H9 (cell line): ENCODE measurements at regions not wholly inside any gene's neighbourhood (a gene's known extent, or its start where the extent isn't known, plus 50 kb on each side); places are given as distances from the start of the nearest gene placed in this dataset.

Experiments used
- DNase-seq: peaks from one replicate; pipeline ENCODE4 v3.0.0-alpha.2; 2017
- H2AFZ ChIP-seq: one replicate; pipeline ENCODE4 v1.6.1; 2013; ENCODE audit warnings: mild to moderate bottlenecking, low read length, control low read depth, moderate library complexity
- H2AK5ac ChIP-seq: 2 replicates; pipeline ENCODE4 v1.6.1; 2013; ENCODE audit warnings: low read length, control low read depth, mixed read lengths; ENCODE audit not compliant: insufficient read length
- H2BK120ac ChIP-seq: one replicate; pipeline ENCODE4 v1.6.1; 2013; ENCODE audit warnings: low read depth, mild to moderate bottlenecking, low read length, control low read depth, inconsistent platforms; ENCODE audit not compliant: poor library complexity, severe bottlenecking
- H2BK12ac ChIP-seq: 2 replicates; pipeline ENCODE4 v1.6.1; 2013; ENCODE audit warnings: low read length, control low read depth, mixed read lengths, low read depth; ENCODE audit not compliant: insufficient read length
- H2BK15ac ChIP-seq: 2 replicates; pipeline ENCODE4 v1.6.1; 2013; ENCODE audit warnings: low read depth, low read length, control low read depth
- H2BK20ac ChIP-seq: one replicate; pipeline ENCODE4 v1.6.1; 2013; ENCODE audit warnings: low read depth, mild to moderate bottlenecking, low read length, control low read depth, inconsistent platforms; ENCODE audit not compliant: poor library complexity, severe bottlenecking
- H2BK5ac ChIP-seq: 2 replicates; pipeline ENCODE4 v1.6.1; 2013; ENCODE audit warnings: low read length, control low read depth, mixed read lengths; ENCODE audit not compliant: insufficient read length
- H3K14ac ChIP-seq: 2 replicates; pipeline ENCODE4 v1.6.1; 2013; ENCODE audit warnings: low read length, control low read depth; ENCODE audit not compliant: insufficient read depth
- H3K18ac ChIP-seq: 2 replicates; pipeline ENCODE4 v1.6.1; 2013; ENCODE audit warnings: low read depth, mild to moderate bottlenecking, mixed read lengths, low read length, control low read depth; ENCODE audit not compliant: insufficient read length
- H3K23ac ChIP-seq: 2 replicates; pipeline ENCODE4 v1.6.1; 2013; ENCODE audit warnings: low read length, control low read depth, mixed read lengths, low read depth; ENCODE audit not compliant: insufficient read length
- H3K23me2 ChIP-seq: 2 replicates; pipeline ENCODE4 v1.6.1; 2013; ENCODE audit warnings: low read depth, mild to moderate bottlenecking, mixed read lengths, low read length, control low read depth; ENCODE audit not compliant: insufficient read length, poor library complexity, severe bottlenecking
- H3K27ac ChIP-seq: 2 replicates; pipeline ENCODE4 v1.5.1; 2013; ENCODE audit warnings: low read length, control low read depth, mixed read lengths, low read depth; ENCODE audit not compliant: insufficient read length
- H3K27me3 ChIP-seq: 2 replicates; pipeline ENCODE4 v1.6.1; 2013; ENCODE audit warnings: low read length, control low read depth, inconsistent platforms; ENCODE audit not compliant: insufficient read depth
- H3K4ac ChIP-seq: 2 replicates; pipeline ENCODE4 v1.6.1; 2013; ENCODE audit warnings: low read depth, mild to moderate bottlenecking, control low read depth, inconsistent platforms, low read length, moderate library complexity
- H3K4me1 ChIP-seq: 2 replicates; pipeline ENCODE4 v1.6.1; 2013; ENCODE audit warnings: low read length, control low read depth, inconsistent platforms; ENCODE audit not compliant: insufficient read depth
- H3K4me2 ChIP-seq: 2 replicates; pipeline ENCODE4 v1.6.1; 2013; ENCODE audit warnings: low read length, control low read depth, mixed read lengths; ENCODE audit not compliant: insufficient read length, insufficient read depth
- H3K56ac ChIP-seq: 2 replicates; pipeline ENCODE4 v1.6.1; 2013; ENCODE audit warnings: low read depth, mild to moderate bottlenecking, mixed read lengths, low read length, control low read depth; ENCODE audit not compliant: insufficient read length
- H3K79me1 ChIP-seq: 2 replicates; pipeline ENCODE4 v1.6.1; 2013; ENCODE audit warnings: low read depth, mild to moderate bottlenecking, moderate library complexity, low read length, control low read depth, inconsistent platforms; ENCODE audit not compliant: insufficient read depth, poor library complexity, severe bottlenecking
- H3K79me2 ChIP-seq: 2 replicates; pipeline ENCODE4 v1.6.1; 2013; ENCODE audit warnings: low read length, control low read depth, inconsistent platforms; ENCODE audit not compliant: insufficient read depth
- H3K9ac ChIP-seq: 2 replicates; pipeline ENCODE4 v1.6.1; 2013; ENCODE audit warnings: low read length, control low read depth, mixed read lengths; ENCODE audit not compliant: insufficient read length; ENCODE audit errors: extremely low read depth
- H3K9me3 ChIP-seq: one replicate; pipeline ENCODE4 v1.6.1; 2013; ENCODE audit warnings: low read depth, low read length, inconsistent platforms; ENCODE audit not compliant: control insufficient read depth
- H3T11ph ChIP-seq: one replicate; pipeline ENCODE4 v1.6.1; 2013; ENCODE audit warnings: mild to moderate bottlenecking, low read length, control low read depth, inconsistent platforms
- H4K20me1 ChIP-seq: one replicate; pipeline ENCODE4 v1.6.1; 2013; ENCODE audit not compliant: control insufficient read depth, insufficient read length, insufficient read depth
- H4K5ac ChIP-seq: 2 replicates; pipeline ENCODE4 v1.6.1; 2013; ENCODE audit warnings: low read depth, mild to moderate bottlenecking, mixed read lengths, low read length, control low read depth; ENCODE audit not compliant: insufficient read length
- H4K8ac ChIP-seq: replicated peaks from 2 replicates; pipeline ENCODE4 v1.6.1; 2013; ENCODE audit warnings: low read length, control low read depth, mixed read lengths, low read depth; ENCODE audit not compliant: insufficient read length
- H4K91ac ChIP-seq: 2 replicates; pipeline ENCODE4 v1.6.1; 2013; ENCODE audit warnings: low read depth, mild to moderate bottlenecking, moderate library complexity, mixed read lengths, low read length, control low read depth; ENCODE audit not compliant: insufficient read length
- H3K27ac Mint-ChIP-seq, 3 experiments: 2 replicates in 2 of 3; 3 replicates in 1 of 3; pipeline ENCODE4 v1.8.0; 2020 to 2021; ENCODE audit warnings: mixed read lengths in 3 of 3, mild to moderate bottlenecking in 1 of 3, moderate library complexity in 1 of 3
- H3K27me3 Mint-ChIP-seq: 2 replicates; pipeline ENCODE4 v1.8.0; 2021; ENCODE audit warnings: low read depth, mild to moderate bottlenecking, moderate library complexity, mixed read lengths
- H3K36me3 Mint-ChIP-seq, 3 experiments: 2 replicates in 2 of 3; 3 replicates in 1 of 3; pipeline ENCODE4 v1.8.0; 2020 to 2021; ENCODE audit warnings: low read depth in 3 of 3, mixed read lengths in 3 of 3; ENCODE audit not compliant: insufficient read depth in 1 of 3
- H3K4me1 Mint-ChIP-seq, 2 experiments: 2 replicates each; pipeline ENCODE4 v1.8.0; 2020; ENCODE audit warnings: mixed read lengths in 2 of 2
- H3K4me3 Mint-ChIP-seq, 2 experiments: 2 replicates in 1 of 2; 3 replicates in 1 of 2; pipeline ENCODE4 v1.8.0; 2020 to 2021; ENCODE audit warnings: mild to moderate bottlenecking in 2 of 2, mixed read lengths in 2 of 2, moderate library complexity in 1 of 2
- H3K9me3 Mint-ChIP-seq, 2 experiments: 2 replicates in 1 of 2; 3 replicates in 1 of 2; pipeline ENCODE4 v1.8.0; 2020; ENCODE audit warnings: mild to moderate bottlenecking in 2 of 2, mixed read lengths in 2 of 2, moderate library complexity in 1 of 2
- WGBS: extraction: QIAGEN DNeasy Blood & Tissue Kit; methylation state at CpG from one replicate; pipeline ENCODE4 v1.1.7; 2013; ENCODE audit warnings: missing lambda C conversion rate, low lambda C conversion rate, mixed read lengths; ENCODE audit not compliant: insufficient read length; ENCODE audit errors: extremely low coverage; 5-methylcytosine and 5-hydroxymethylcytosine counted together
- TF ChIP-seq, protein P1 (sequence below): fragments of 200-600 bp; sonication (generic); conservative IDR thresholded peaks from 3 replicates; pipeline ENCODE4 v1.8.0; 2021; ENCODE audit warnings: antibody characterized with exemption, mild to moderate bottlenecking

DNA sequence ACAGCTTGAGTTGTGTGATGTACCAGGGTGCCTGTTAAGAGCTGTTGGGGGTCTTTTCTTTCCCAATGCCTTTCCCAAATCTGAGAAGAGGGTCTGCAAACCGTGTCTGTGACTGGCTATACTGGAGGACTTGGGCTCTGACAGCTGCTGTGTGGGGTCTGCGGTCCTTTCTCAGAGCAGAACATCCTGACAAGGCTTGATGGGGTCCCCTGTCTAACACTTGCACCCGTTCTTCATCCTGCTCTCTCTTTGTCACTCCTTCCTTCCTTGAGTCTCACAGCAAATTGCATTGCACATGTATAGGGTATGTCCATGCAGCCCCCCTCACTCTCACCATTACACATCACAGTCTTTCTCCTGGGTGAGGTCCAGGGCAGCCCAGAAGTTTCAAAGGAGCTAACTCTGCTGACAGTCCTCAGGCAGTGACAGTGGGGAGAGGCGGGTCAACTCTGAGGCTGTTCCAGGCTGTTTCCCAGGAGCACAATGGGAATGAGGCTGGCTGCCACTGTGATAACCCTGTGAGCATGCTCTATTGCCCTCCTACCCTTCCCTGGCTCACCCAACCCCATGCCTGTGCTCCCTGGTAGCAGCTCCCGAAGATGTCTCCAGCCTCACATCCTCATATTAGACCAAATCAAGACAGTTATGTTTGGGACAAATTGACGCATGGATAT lies 163.2 kb upstream of the GGTLC1 start:
- H3K27ac Mint-ChIP-seq: no peak overlapping the region
- no peak overlapping the region for H4K8ac ChIP-seq

More for the DNA sequence above, 163.2 kb upstream of the GGTLC1 start:
- Histone ChIP-seq H3K18ac (no peak overlapping the region), H3T11ph (no peak overlapping the region), H3K27me3 (no peaks in the 10 kb centered on the region), H2BK12ac (no peak overlapping the region), H4K5ac (no peak overlapping the region), H3K23me2 (no peaks in the 10 kb centered on the region), H3K4me1 (no peaks in the 10 kb centered on the region), H3K27ac (no peak overlapping the region), H3K79me1 (no peaks in the 10 kb centered on the region), H2AK5ac (no peak overlapping the region), H2BK20ac (no peak overlapping the region), H3K9ac (no peak overlapping the region), H3K4ac (no peak overlapping the region), H2BK120ac (no peak overlapping the region), H3K9me3 (no peaks in the 10 kb centered on the region), H2BK15ac (no peak overlapping the region), H3K56ac (no peak overlapping the region), H2AFZ (no peak overlapping the region), H2BK5ac (no peak overlapping the region), H3K23ac (no peak overlapping the region), H4K91ac (no peak overlapping the region), H4K20me1 (no peaks in the 10 kb centered on the region), H3K4me2 (no peak overlapping the region), H3K79me2 (no peaks in the 10 kb centered on the region), H3K14ac (no peak overlapping the region)
- DNase-seq: no peak
- Mint-ChIP-seq H3K36me3 (no peaks in the 10 kb centered on the region), H3K9me3 (peaks cover 3 to 5% of the 10 kb centered on the region in 2 experiments; a peak in 2 of 5 replicates), H3K27me3 (peaks cover 5% of the 10 kb centered on the region), H3K4me1 (peaks cover 8 to 14% of the 10 kb centered on the region in 2 experiments), H3K4me3 (no peak overlapping the region)
- WGBS: no CpG with 5 or more reads among the region's 6 CpGs
- TF ChIP-seq, protein P1, sequence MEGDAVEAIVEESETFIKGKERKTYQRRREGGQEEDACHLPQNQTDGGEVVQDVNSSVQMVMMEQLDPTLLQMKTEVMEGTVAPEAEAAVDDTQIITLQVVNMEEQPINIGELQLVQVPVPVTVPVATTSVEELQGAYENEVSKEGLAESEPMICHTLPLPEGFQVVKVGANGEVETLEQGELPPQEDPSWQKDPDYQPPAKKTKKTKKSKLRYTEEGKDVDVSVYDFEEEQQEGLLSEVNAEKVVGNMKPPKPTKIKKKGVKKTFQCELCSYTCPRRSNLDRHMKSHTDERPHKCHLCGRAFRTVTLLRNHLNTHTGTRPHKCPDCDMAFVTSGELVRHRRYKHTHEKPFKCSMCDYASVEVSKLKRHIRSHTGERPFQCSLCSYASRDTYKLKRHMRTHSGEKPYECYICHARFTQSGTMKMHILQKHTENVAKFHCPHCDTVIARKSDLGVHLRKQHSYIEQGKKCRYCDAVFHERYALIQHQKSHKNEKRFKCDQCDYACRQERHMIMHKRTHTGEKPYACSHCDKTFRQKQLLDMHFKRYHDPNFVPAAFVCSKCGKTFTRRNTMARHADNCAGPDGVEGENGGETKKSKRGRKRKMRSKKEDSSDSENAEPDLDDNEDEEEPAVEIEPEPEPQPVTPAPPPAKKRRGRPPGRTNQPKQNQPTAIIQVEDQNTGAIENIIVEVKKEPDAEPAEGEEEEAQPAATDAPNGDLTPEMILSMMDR: no peak
